HFFc6 (cell line): ENCODE measurements at regions not wholly inside any gene's neighbourhood (a gene's known extent, or its start where the extent isn't known, plus 50 kb on each side); places are given as distances from the start of the nearest gene placed in this dataset.

Experiments used
- DNase-seq: peaks from one replicate; pipeline ENCODE4 v3.0.0-alpha.2; 2018
- H3K27ac Mint-ChIP-seq: 2 replicates; pipeline ENCODE4 v1.8.0; 2020; ENCODE audit warnings: mild to moderate bottlenecking, mixed read lengths
- H3K27me3 Mint-ChIP-seq: 2 replicates; pipeline ENCODE4 v1.8.0; 2021; ENCODE audit warnings: mild to moderate bottlenecking, moderate library complexity, mixed read lengths; ENCODE audit not compliant: insufficient read depth
- H3K36me3 Mint-ChIP-seq: 2 replicates; pipeline ENCODE4 v1.8.0; 2021; ENCODE audit warnings: low read depth, mixed read lengths
- H3K4me1 Mint-ChIP-seq: 2 replicates; pipeline ENCODE4 v1.8.0; 2020; ENCODE audit warnings: low read depth, mixed read lengths
- H3K4me3 Mint-ChIP-seq: 2 replicates; pipeline ENCODE4 v1.8.0; 2020; ENCODE audit warnings: mild to moderate bottlenecking, moderate library complexity, mixed read lengths
- H3K9me3 Mint-ChIP-seq: 2 replicates; pipeline ENCODE4 v1.8.0; 2020; ENCODE audit warnings: mild to moderate bottlenecking, mixed read lengths
- TF ChIP-seq, protein P1 (sequence below): fragments of 200-600 bp; sonication (generic); IDR thresholded peaks from 2 replicates; pipeline ENCODE4 v1.5.0; 2021; ENCODE audit warnings: antibody characterized with exemption, mild to moderate bottlenecking

DNA sequence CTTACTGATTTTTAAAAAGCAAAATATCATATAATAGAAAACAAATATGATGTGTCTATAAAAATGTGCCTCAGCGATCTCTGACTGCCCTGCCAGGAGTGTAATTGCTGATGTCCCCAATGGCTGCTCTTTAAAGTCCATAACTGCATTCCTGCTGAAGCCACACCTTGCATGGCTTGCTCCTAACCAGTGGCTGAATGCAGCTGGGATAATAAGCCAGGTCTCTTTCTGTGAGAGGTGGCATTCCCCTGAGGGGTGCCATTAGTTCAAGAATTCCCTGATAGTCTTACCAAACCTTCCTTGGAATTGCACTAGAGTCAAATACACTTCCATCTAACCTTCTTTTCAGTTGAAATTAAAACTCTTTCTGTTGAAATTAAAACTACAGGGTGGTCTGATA is 125.8 kb upstream of the ZNF804A start:
- TF ChIP-seq, protein P1, sequence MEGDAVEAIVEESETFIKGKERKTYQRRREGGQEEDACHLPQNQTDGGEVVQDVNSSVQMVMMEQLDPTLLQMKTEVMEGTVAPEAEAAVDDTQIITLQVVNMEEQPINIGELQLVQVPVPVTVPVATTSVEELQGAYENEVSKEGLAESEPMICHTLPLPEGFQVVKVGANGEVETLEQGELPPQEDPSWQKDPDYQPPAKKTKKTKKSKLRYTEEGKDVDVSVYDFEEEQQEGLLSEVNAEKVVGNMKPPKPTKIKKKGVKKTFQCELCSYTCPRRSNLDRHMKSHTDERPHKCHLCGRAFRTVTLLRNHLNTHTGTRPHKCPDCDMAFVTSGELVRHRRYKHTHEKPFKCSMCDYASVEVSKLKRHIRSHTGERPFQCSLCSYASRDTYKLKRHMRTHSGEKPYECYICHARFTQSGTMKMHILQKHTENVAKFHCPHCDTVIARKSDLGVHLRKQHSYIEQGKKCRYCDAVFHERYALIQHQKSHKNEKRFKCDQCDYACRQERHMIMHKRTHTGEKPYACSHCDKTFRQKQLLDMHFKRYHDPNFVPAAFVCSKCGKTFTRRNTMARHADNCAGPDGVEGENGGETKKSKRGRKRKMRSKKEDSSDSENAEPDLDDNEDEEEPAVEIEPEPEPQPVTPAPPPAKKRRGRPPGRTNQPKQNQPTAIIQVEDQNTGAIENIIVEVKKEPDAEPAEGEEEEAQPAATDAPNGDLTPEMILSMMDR = no peak
- no peaks in the 10 kb centered on the region for H3K4me1 Mint-ChIP-seq
- 0 out of 2 replicates have a peak, but pooled peaks cover 6% of the 10 kb centered on the region for H3K36me3 Mint-ChIP-seq
- H3K4me3 Mint-ChIP-seq = no peak overlapping the region
- peaks cover 33% of the 10 kb centered on the region for H3K9me3 Mint-ChIP-seq
- H3K27me3 Mint-ChIP-seq = no peaks in the 10 kb centered on the region
- no peak for DNase-seq
- H3K27ac Mint-ChIP-seq = no peak overlapping the region

DNA sequence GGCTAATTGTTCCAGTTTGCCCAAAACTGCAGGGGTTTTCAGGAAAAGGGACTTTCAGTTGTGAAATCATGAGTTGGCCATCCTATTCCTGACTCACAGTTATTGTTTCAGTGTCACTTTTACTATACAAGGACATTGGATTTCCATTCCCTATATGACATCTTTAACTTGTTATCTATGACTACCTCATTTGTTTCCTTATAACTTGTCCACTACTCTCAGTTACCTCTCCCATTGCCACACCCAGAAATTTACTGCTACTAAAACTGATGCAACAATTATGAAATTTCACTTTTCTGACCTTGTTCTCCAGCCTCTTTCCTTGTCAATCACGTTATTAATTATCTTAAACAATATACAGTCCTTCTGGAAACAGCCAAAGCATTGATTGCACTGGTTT is 116.5 kb upstream of the ZNF804A start:
- H3K36me3 Mint-ChIP-seq = no peaks in the 10 kb centered on the region
- H3K4me3 Mint-ChIP-seq = no peak overlapping the region
- no peak for DNase-seq
- no peak overlapping the region for H3K27ac Mint-ChIP-seq
- H3K4me1 Mint-ChIP-seq = no peaks in the 10 kb centered on the region
- no peaks in the 10 kb centered on the region for H3K27me3 Mint-ChIP-seq
- TF ChIP-seq, protein P1 = no peak
- H3K9me3 Mint-ChIP-seq = peaks cover 22% of the 10 kb centered on the region

DNA sequence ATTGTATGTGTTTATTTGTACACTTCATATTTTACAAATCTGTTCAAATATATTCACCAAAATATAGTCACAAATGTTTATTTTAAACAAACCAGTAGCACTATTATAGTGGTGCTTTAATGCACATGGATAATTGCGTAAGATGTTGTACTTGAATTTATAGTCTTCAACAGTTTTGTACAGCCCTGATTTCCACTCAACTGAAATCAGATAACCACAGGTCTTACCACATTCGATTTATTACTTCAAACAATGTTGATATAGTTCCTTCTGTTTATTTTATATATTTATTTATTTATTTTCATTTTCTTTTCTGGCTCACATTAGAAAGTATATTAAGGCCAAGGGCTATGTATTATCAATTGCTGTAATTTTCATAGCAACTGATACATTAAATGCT is 99.4 kb upstream of the ZNF804A start:
- TF ChIP-seq, protein P1 = no peak
- Mint-ChIP-seq H3K27ac (no peak overlapping the region), H3K27me3 (no peaks in the 10 kb centered on the region; the same call in 1 of the 2 replicates), H3K4me3 (no peak overlapping the region), H3K4me1 (no peaks in the 10 kb centered on the region), H3K9me3 (peaks cover 26% of the 10 kb centered on the region), H3K36me3 (no peaks in the 10 kb centered on the region)
- DNase-seq = no peak

DNA sequence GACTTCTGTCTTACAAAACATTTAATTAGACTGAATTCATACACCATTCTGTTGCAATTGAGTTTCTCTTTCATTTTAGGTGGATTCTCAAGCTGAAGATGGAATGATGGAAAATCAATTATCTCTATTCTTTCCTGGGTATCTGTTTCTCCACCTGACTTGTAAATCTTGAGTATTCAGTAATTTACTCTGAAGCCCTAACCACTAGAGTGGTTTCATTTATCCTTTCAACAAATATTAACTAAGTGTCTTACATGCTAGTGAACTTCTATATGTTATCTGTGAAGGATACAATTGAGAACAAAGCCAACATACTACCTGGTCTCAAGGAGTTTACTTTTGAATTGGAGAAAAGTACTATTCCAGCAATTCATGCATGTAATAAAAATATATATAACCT is 94.1 kb upstream of the ZNF804A start:
- no peak for DNase-seq
- no peak overlapping the region for H3K4me3 Mint-ChIP-seq
- TF ChIP-seq, protein P1 = no peak
- H3K36me3 Mint-ChIP-seq = no peaks in the 10 kb centered on the region
- peaks cover 5% of the 10 kb centered on the region for H3K9me3 Mint-ChIP-seq
- no peaks in the 10 kb centered on the region for H3K27me3 Mint-ChIP-seq
- H3K27ac Mint-ChIP-seq = no peak overlapping the region
- no peaks in the 10 kb centered on the region for H3K4me1 Mint-ChIP-seq

DNA sequence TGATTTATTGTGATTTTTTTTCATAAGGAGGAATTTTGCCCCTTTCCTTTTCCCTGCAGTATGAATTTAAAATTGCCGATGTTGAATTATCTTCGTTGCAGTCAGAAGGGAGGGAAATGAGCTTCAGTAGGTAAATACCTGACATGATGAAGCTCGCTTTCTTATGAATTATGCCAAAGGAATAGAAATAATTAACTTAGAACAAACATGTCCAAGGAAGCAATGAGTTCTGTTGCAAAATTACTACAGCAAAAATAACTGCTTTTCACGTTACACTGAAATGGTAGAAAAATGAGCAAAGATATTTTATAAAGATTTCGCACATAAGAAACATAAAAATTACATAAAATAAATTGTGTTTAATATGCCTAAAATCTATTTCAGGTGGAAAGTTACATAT is 91.1 kb upstream of the ZNF804A start:
- Mint-ChIP-seq H3K36me3 (no peaks in the 10 kb centered on the region), H3K27me3 (no peaks in the 10 kb centered on the region), H3K9me3 (peaks cover 28% of the 10 kb centered on the region), H3K4me3 (no peak overlapping the region), H3K4me1 (no peaks in the 10 kb centered on the region), H3K27ac (no peak overlapping the region)
- TF ChIP-seq, protein P1 = no peak
- no peak for DNase-seq

DNA sequence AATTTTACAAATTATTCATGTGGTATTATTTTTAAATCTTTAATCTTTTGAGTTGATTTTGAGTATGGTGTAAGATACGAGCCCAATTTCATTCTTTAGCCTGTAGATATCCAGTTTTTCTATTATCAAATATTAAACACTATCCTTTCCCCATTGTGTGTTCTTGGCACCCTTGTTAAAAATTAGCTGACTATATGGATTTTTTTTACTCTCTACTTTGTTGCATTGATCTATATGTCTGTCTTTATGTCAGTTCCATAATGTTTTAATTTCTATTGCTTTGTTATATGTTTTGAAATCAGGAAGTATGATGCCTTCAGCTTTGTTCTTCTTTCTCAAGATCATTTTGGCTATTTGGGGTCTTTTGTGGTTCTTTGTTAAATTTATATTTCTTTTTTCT is 80.9 kb upstream of the ZNF804A start:
- H3K36me3 Mint-ChIP-seq = no peaks in the 10 kb centered on the region
- no peak overlapping the region for H3K27ac Mint-ChIP-seq
- DNase-seq = no peak
- H3K4me1 Mint-ChIP-seq = no peaks in the 10 kb centered on the region
- no peaks in the 10 kb centered on the region for H3K27me3 Mint-ChIP-seq
- TF ChIP-seq, protein P1 = no peak
- no peak overlapping the region for H3K4me3 Mint-ChIP-seq
- H3K9me3 Mint-ChIP-seq = peaks cover 11% of the 10 kb centered on the region
